OCI-LY7 (cell line): ENCODE measurements at regions not wholly inside any gene's neighbourhood (a gene's known extent, or its start where the extent isn't known, plus 50 kb on each side); places are given as distances from the start of the nearest gene placed in this dataset.

Experiments used
- BruUV-seq: library from RNA; stranded (reverse); fragments of 400-500 nt; replicated peaks from 2 replicates; lab custom pipeline; 2021; lab: Mats Ljungman, UMichigan
- CTCF ChIA-PET: fragments of 300-600 bp; sonication (Branson Sonifier 250); formaldehyde crosslinking; loops from one replicate; lab custom pipeline; 2022; ENCODE audit warnings: antibody characterized with exemption; ENCODE audit not compliant: unreplicated experiment; lab: Charles Lee
- POLR2A ChIA-PET: fragments of 300-600 bp; sonication (Branson Sonifier 250); formaldehyde crosslinking; loops from one replicate; lab custom pipeline; 2022; ENCODE audit warnings: antibody characterized with exemption; lab: Charles Lee
- DNase-seq: peaks from one replicate; pipeline ENCODE4 v3.0.0-alpha.2; 2015; ENCODE audit warnings: low spot score
- H2AFZ ChIP-seq: fragments of 200-600 bp; sonication (generic), shearing (Covaris generic); 2 replicates; pipeline ENCODE4 v1.6.1; 2014; ENCODE audit warnings: mild to moderate bottlenecking, antibody characterized with exemption, low read length, moderate library complexity
- H3K27ac ChIP-seq: fragments of 200-600 bp; sonication (generic); 2 replicates; pipeline ENCODE4 v1.5.1; 2014; ENCODE audit warnings: mixed run types, low read depth, mild to moderate bottlenecking, moderate library complexity, low read length, inconsistent platforms; ENCODE audit not compliant: poor library complexity, severe bottlenecking
- H3K36me3 ChIP-seq: fragments of 200-600 bp; sonication (generic); 2 replicates; pipeline ENCODE4 v1.6.1; 2014; ENCODE audit warnings: mild to moderate bottlenecking, antibody characterized with exemption, low read length, moderate library complexity, mixed read lengths; ENCODE audit not compliant: insufficient read depth
- H3K4me1 ChIP-seq: fragments of 200-600 bp; sonication (generic); 2 replicates; pipeline ENCODE4 v1.5.1; 2014; ENCODE audit warnings: mild to moderate bottlenecking, low read length; ENCODE audit not compliant: insufficient read depth, poor library complexity, severe bottlenecking
- H3K4me2 ChIP-seq: fragments of 200-600 bp; sonication (generic); 2 replicates; pipeline ENCODE4 v1.6.1; 2014; ENCODE audit warnings: mild to moderate bottlenecking, low read length
- H3K4me3 ChIP-seq: fragments of 200-600 bp; sonication (generic); 2 replicates; pipeline ENCODE4 v1.5.1; 2014; ENCODE audit warnings: mild to moderate bottlenecking, low read depth, low read length; ENCODE audit not compliant: poor library complexity, severe bottlenecking
- H3K79me2 ChIP-seq: fragments of 200-600 bp; sonication (generic); 2 replicates; pipeline ENCODE4 v1.6.1; 2016; ENCODE audit warnings: low read depth, mild to moderate bottlenecking, low read length, moderate library complexity, mixed read lengths; ENCODE audit not compliant: insufficient read depth
- H3K9me2 ChIP-seq: fragments of 200-600 bp; sonication (generic); 2 replicates; pipeline ENCODE4 v1.6.1; 2016; ENCODE audit warnings: mild to moderate bottlenecking, low read length, mixed read lengths; ENCODE audit not compliant: insufficient read depth
- H3K9me3 ChIP-seq: fragments of 200-600 bp; sonication (generic); 2 replicates; pipeline ENCODE4 v1.6.1; 2014; ENCODE audit warnings: mild to moderate bottlenecking, mixed run types, low read length, mixed read lengths
- H4K20me1 ChIP-seq: fragments of 200-600 bp; sonication (generic); 2 replicates; pipeline ENCODE4 v1.6.1; 2014; ENCODE audit warnings: mild to moderate bottlenecking, antibody characterized with exemption, low read length, moderate library complexity, mixed read lengths; ENCODE audit not compliant: insufficient read depth
- EZH2phosphoT487 ChIP-seq: fragments of 200-600 bp; sonication (generic); IDR thresholded peaks from 2 replicates; pipeline ENCODE4 v1.6.1; 2018; ENCODE audit warnings: low read depth, borderline replicate concordance, mild to moderate bottlenecking, mixed run types, antibody characterized with exemption, low read length, moderate library complexity, mixed read lengths
- intact Hi-C: fragments of 100-400 bp; cut with micrococcal nuclease; formaldehyde crosslinking; loops from one replicate; pipeline ENCODE4 v1.10.0; 2022; ENCODE audit not compliant: unreplicated experiment
- TF ChIP-seq, protein P1 (sequence below): fragments of 200-600 bp; sonication (generic); conservative IDR thresholded peaks from 2 replicates; pipeline ENCODE4 v1.5.1; 2014; ENCODE audit warnings: mild to moderate bottlenecking, antibody characterized with exemption, low read length, moderate library complexity, mixed read lengths

DNA sequence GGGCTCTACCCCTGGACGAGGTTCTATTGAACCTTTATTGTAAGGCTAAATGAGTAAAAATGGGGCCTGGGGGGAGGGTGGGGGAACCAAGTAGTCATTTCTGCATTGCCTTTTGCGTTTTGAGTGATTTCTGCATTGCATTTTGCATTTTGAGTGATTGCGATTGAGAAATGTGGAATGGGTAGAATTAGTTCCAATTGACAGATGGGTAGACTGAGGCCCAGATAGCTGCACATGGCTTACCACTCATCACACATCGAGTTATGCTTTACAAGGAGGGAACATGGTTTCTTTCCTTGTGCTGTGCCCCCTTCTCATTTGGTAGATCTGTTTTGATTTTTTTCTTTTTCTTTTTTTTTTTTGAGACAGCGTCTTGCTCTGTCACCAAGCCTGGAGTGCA is 858.7 kb downstream of the TYW1 start:
- TF ChIP-seq, protein P1, sequence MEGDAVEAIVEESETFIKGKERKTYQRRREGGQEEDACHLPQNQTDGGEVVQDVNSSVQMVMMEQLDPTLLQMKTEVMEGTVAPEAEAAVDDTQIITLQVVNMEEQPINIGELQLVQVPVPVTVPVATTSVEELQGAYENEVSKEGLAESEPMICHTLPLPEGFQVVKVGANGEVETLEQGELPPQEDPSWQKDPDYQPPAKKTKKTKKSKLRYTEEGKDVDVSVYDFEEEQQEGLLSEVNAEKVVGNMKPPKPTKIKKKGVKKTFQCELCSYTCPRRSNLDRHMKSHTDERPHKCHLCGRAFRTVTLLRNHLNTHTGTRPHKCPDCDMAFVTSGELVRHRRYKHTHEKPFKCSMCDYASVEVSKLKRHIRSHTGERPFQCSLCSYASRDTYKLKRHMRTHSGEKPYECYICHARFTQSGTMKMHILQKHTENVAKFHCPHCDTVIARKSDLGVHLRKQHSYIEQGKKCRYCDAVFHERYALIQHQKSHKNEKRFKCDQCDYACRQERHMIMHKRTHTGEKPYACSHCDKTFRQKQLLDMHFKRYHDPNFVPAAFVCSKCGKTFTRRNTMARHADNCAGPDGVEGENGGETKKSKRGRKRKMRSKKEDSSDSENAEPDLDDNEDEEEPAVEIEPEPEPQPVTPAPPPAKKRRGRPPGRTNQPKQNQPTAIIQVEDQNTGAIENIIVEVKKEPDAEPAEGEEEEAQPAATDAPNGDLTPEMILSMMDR = no peak
- no peak for TF ChIP-seq EZH2phosphoT487
- Histone ChIP-seq H3K4me2 (no peak overlapping the region), H3K9me2 (no peaks in the 10 kb centered on the region), H3K79me2 (no peaks in the 10 kb centered on the region), H3K4me1 (no peaks in the 10 kb centered on the region), H2AFZ (no peak overlapping the region), H3K27ac (no peak overlapping the region), H3K9me3 (no peaks in the 10 kb centered on the region), H3K36me3 (no peaks in the 10 kb centered on the region), H4K20me1 (no peaks in the 10 kb centered on the region), H3K4me3 (no peak overlapping the region)
- ChIA-PET POLR2A (no interaction called here), CTCF (no interaction called here)
- intact Hi-C loops = no loop called here
- no peak for DNase-seq
- BruUV-seq = no TSS peak

DNA sequence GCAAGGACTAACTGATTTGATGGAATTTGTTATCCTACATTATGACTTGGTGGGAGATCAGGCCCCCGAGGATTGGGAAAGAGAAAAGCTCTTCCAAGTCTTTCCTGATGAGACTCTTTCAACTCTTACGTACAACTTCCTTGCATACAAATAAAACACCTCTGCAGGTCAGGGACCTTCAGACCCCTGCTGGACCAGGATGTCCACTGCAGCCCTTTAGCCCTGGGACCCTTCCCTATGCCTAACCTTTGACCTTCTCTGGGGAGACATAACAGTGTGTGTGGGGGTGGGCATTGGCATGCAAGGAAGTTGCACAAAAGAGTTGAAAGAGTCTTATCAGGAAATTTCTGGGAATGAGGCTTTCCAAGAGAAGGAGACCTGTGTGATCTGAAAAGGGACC is 859.4 kb downstream of the TYW1 start:
- no peaks in the 10 kb centered on the region for H4K20me1 ChIP-seq
- intact Hi-C loops = no loop called here
- H3K27ac ChIP-seq = no peak overlapping the region
- H3K9me3 ChIP-seq = no peaks in the 10 kb centered on the region
- H3K36me3 ChIP-seq = no peaks in the 10 kb centered on the region
- no peaks in the 10 kb centered on the region for H3K79me2 ChIP-seq
- no peaks in the 10 kb centered on the region for H3K9me2 ChIP-seq
- no peak overlapping the region for H3K4me2 ChIP-seq
- H3K4me1 ChIP-seq = no peaks in the 10 kb centered on the region
- no peak for TF ChIP-seq EZH2phosphoT487
- TF ChIP-seq, protein P1 = no peak
- POLR2A ChIA-PET = no interaction called here
- BruUV-seq = no TSS peak
- CTCF ChIA-PET = no interaction called here
- no peak overlapping the region for H3K4me3 ChIP-seq
- H2AFZ ChIP-seq = no peak overlapping the region
- no peak for DNase-seq

DNA sequence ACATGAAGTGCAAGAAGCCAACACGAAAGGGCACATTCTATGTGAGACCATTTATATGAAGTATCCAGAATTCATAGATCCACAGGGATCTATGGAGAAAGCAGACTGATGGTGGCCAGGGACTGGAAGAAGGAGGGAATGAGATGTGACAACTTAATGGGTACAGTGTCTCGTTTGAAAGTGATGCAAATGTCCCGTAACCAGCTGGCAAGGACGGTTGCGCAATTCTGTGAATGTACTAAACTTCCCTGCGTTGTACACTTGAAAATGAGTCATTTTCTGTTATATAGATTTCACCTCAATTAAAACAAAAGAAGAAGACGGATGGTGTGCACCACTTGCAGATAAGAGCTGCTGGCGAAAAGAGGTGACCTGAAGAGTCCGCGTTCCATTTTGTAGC is 861.1 kb downstream of the TYW1 start:
- intact Hi-C loops = no loop called here

More for the DNA sequence above, 861.1 kb downstream of the TYW1 start:
- Histone ChIP-seq H3K79me2 (no peaks in the 10 kb centered on the region), H3K4me1 (no peaks in the 10 kb centered on the region), H2AFZ (no peak overlapping the region), H3K9me2 (no peaks in the 10 kb centered on the region), H4K20me1 (no peaks in the 10 kb centered on the region), H3K27ac (no peak overlapping the region), H3K9me3 (0 out of 2 replicates have a peak, but pooled peaks cover 6% of the 10 kb centered on the region), H3K36me3 (no peaks in the 10 kb centered on the region), H3K4me3 (no peak overlapping the region), H3K4me2 (no peak overlapping the region)
- TF ChIP-seq, protein P1 = no peak
- no peak for TF ChIP-seq EZH2phosphoT487
- no TSS peak for BruUV-seq
- ChIA-PET POLR2A (no interaction called here), CTCF (no interaction called here)
- DNase-seq = no peak
